ENCODE measurements at regions not wholly inside any gene's neighbourhood (a gene's known extent, or its start where the extent isn't known, plus 50 kb on each side); places are given as distances from the start of the nearest gene placed in this dataset.

GRCh38 chr17:34182036-34182803 is 72.9 kb upstream of the CCL2 start:
- Histone ChIP-seq H3K27me3 (ENCODE audit: control insufficient read depth in 4 of 4, insufficient read depth in 4 of 4, low read length in 3 of 4) (peaks cover 0 to 3% (median 0%) of the 10 kb centered on the region in 4 donors), H3K36me3 (ENCODE audit: control insufficient read depth in 4 of 4, insufficient read depth in 3 of 4, low read depth in 1 of 4, low read length in 3 of 4) (no peaks in the 10 kb centered on the region), H3K4me1 (ENCODE audit: control insufficient read depth in 4 of 4, insufficient read depth in 4 of 4, low read length in 3 of 4) (no peaks in the 10 kb centered on the region), H3K9ac (ENCODE audit: low read depth in 1 of 2, low read length in 2 of 2) (no peak overlapping the region), H3K9me3 (ENCODE audit: control insufficient read depth in 4 of 4, low read length in 3 of 4) (no peaks in the 10 kb centered on the region), H3K4me3 (ENCODE audit: low read depth in 1 of 3, low read length in 3 of 3) (no peak overlapping the region), H3K27ac (ENCODE audit: low read depth in 1 of 2, low read length in 2 of 2) (no peak overlapping the region)
- no peak for TF ChIP-seq ATF3 (IDR thresholded peaks at IDR 0.05)
- no peak for TF ChIP-seq YY1 (IDR thresholded peaks at IDR 0.05)
- TF ChIP-seq, protein P1, sequence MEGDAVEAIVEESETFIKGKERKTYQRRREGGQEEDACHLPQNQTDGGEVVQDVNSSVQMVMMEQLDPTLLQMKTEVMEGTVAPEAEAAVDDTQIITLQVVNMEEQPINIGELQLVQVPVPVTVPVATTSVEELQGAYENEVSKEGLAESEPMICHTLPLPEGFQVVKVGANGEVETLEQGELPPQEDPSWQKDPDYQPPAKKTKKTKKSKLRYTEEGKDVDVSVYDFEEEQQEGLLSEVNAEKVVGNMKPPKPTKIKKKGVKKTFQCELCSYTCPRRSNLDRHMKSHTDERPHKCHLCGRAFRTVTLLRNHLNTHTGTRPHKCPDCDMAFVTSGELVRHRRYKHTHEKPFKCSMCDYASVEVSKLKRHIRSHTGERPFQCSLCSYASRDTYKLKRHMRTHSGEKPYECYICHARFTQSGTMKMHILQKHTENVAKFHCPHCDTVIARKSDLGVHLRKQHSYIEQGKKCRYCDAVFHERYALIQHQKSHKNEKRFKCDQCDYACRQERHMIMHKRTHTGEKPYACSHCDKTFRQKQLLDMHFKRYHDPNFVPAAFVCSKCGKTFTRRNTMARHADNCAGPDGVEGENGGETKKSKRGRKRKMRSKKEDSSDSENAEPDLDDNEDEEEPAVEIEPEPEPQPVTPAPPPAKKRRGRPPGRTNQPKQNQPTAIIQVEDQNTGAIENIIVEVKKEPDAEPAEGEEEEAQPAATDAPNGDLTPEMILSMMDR (IDR thresholded peaks at IDR 0.05; ENCODE audit: low read depth, low read length, missing input control): no peak
- no peak for TF ChIP-seq HNF4G (IDR thresholded peaks at IDR 0.05)
- no peak for TF ChIP-seq HNF4A (conservative IDR thresholded peaks at IDR 0.05)
- WGBS: 62% methylated on average over 6 of the region's 6 CpGs
- DNase-seq (ENCODE audit: low spot score): no peak

- no peak for DNase-seq (ENCODE audit: low spot score)
- 68% methylated on average over 3 of the region's 3 CpGs for WGBS
- TF ChIP-seq RXRA (IDR thresholded peaks at IDR 0.05) (no peak), GABPA (IDR thresholded peaks at IDR 0.05 in 1 of 2, conservative IDR thresholded peaks at IDR 0.05 in 1 of 2) (no peak), TAF1 (conservative IDR thresholded peaks at IDR 0.05) (no peak), YY1 (IDR thresholded peaks at IDR 0.05) (no peak), MAX (IDR thresholded peaks at IDR 0.05) (no peak), ZBTB33 (IDR thresholded peaks at IDR 0.05) (no peak), SP1 (IDR thresholded peaks at IDR 0.05) (no peak), ATF3 (IDR thresholded peaks at IDR 0.05) (no peak), RAD21 (IDR thresholded peaks at IDR 0.05) (no peak), REST (IDR thresholded peaks at IDR 0.05) (no peak), FOXA2 (IDR thresholded peaks at IDR 0.05) (no peak), HNF4G (IDR thresholded peaks at IDR 0.05) (no peak)
- TF ChIP-seq, protein P1 (IDR thresholded peaks at IDR 0.05; ENCODE audit: low read depth, low read length, missing input control): no peak
- Histone ChIP-seq H3K4me1 (ENCODE audit: control insufficient read depth in 4 of 4, insufficient read depth in 4 of 4, low read length in 3 of 4) (peaks cover 0 to 3% (median 0%) of the 10 kb centered on the region in 4 donors), H3K27ac (ENCODE audit: low read depth in 1 of 2, low read length in 2 of 2) (no peak overlapping the region), H3K36me3 (ENCODE audit: control insufficient read depth in 4 of 4, insufficient read depth in 3 of 4, low read depth in 1 of 4, low read length in 3 of 4) (no peaks in the 10 kb centered on the region), H3K27me3 (ENCODE audit: control insufficient read depth in 4 of 4, insufficient read depth in 4 of 4, low read length in 3 of 4) (peaks cover 0 to 7% (median 2%) of the 10 kb centered on the region in 4 donors), H3K9me3 (ENCODE audit: control insufficient read depth in 4 of 4, low read length in 3 of 4) (no peaks in the 10 kb centered on the region), H3K4me3 (ENCODE audit: low read depth in 1 of 3, low read length in 3 of 3) (no peak overlapping the region), H3K9ac (ENCODE audit: low read depth in 1 of 2, low read length in 2 of 2) (no peak overlapping the region)
Observed at GRCh38 chr17:34195987-34196386, 59.1 kb upstream of the CCL2 start.

All from liver (tissue), 8 donors.